Body of pancreas (tissue), 4 donors: ENCODE measurements at regions not wholly inside any gene's neighbourhood (a gene's known extent, or its start where the extent isn't known, plus 50 kb on each side); places are given as distances from the start of the nearest gene placed in this dataset.
A peak's percentile ranks its signal among the peaks of the same experiment; 100 is the strongest.

Experiments
- ATAC-seq: fragments of 150-250 bp; one replicate; pipeline ENCODE4 v1.9.1; 2016
- DNase-seq, 4 donors: peaks; one replicate each; pipeline ENCODE4 v3.0.0-alpha.2; 2019
- H3K27ac ChIP-seq, 4 donors: fragments of 200-600 bp; sonication (generic); 1 replicate in 3 of 4; 2 replicates in 1 of 4; pipeline versions ENCODE4 v1.5.1 to v1.6.1; 2016 to 2019; ENCODE audit warnings: mild to moderate bottlenecking in 1 of 4, mixed read lengths in 1 of 4, moderate library complexity in 1 of 4
- H3K27me3 ChIP-seq, 2 donors: fragments of 200-600 bp; sonication (generic); one replicate each; pipeline ENCODE4 v1.6.0; 2016; ENCODE audit warnings: mild to moderate bottlenecking in 1 of 2
- H3K36me3 ChIP-seq, 2 donors: fragments of 200-600 bp; sonication (generic); replicated peaks in 1 of 2; 2 replicates each; pipeline ENCODE4 v1.5.1; 2016; ENCODE audit warnings: low read depth in 2 of 2; ENCODE audit not compliant: insufficient read depth in 1 of 2
- H3K4me1 ChIP-seq: fragments of 200-600 bp; sonication (generic); one replicate; pipeline ENCODE4 v1.6.0; 2016
- H3K4me3 ChIP-seq, 2 donors: fragments of 200-600 bp; sonication (generic); 1 replicate in 1 of 2; 2 replicates in 1 of 2; pipeline ENCODE4 v1.5.1; 2016 to 2019
- H3K9me3 ChIP-seq, 3 donors: fragments of 200-600 bp; sonication (generic); 1 replicate in 2 of 3; 2 replicates in 1 of 3; pipeline ENCODE4 v1.5.1; 2016
- CTCF ChIP-seq, 7 experiments: fragments of 450-650 bp in 4 of 7; fragments of 200-600 bp in 3 of 7; sonication (generic) in 3 of 7; IDR thresholded peaks; one replicate each; pipeline ENCODE4 v1.5.1; 2016 to 2019; ENCODE audit warnings: antibody characterized with exemption in 7 of 7
- POLR2A ChIP-seq, 3 donors: fragments of 450-650 bp; IDR thresholded peaks; one replicate each; pipeline ENCODE4 v1.6.1; 2016; ENCODE audit warnings: antibody characterized with exemption in 3 of 3, mild to moderate bottlenecking in 2 of 3
- WGBS, 2 donors: methylation state at CpG; one replicate each; pipeline ENCODE4 v1.1.5; 2017; 5-methylcytosine and 5-hydroxymethylcytosine counted together
- intact Hi-C: fragments of 100-400 bp; cut with DNase I; formaldehyde crosslinking; loops from one replicate; pipeline ENCODE4 v1.15.1; 2023

- TF ChIP-seq CTCF (IDR thresholded peaks at IDR 0.05) (no peak), POLR2A (IDR thresholded peaks at IDR 0.05) (no peak)
- Histone ChIP-seq H3K27ac (no peak overlapping the region), H3K9me3 (no peaks in the 10 kb centered on the region), H3K27me3 (no peaks in the 10 kb centered on the region), H3K36me3 (no peaks in the 10 kb centered on the region), H3K4me3 (no peak overlapping the region), H3K4me1 (no peaks in the 10 kb centered on the region)
- intact Hi-C loops = no loop called here
- ATAC-seq (no peak), DNase-seq (no peak)
- WGBS, 2 donors = 85 to 91% methylated on average over 5 of the region's 5 CpGs
Measured at GRCh38 chrX:131745942-131746489, 202.1 kb downstream of the OR13H1 start.

- Histone ChIP-seq H3K4me3 (peak overlapping the region in 1 of 2 donors; percentile 8), H3K27me3 (no peaks in the 10 kb centered on the region), H3K4me1 (no peaks in the 10 kb centered on the region), H3K27ac (peak overlapping the region in 2 of 4 donors; percentile 52 to 76), H3K9me3 (no peaks in the 10 kb centered on the region), H3K36me3 (no peaks in the 10 kb centered on the region)
- TF ChIP-seq POLR2A (IDR thresholded peaks at IDR 0.05) (no peak), CTCF (IDR thresholded peaks at IDR 0.05) (peak in 3 of 7 experiments; percentile 7 to 86 (median 76))
- ATAC-seq = no peak
- intact Hi-C loops = no loop called here
- WGBS, 2 donors = 94 to 97% methylated on average over 9 to 14 of the region's 14 CpGs
- peak in 2 of 4 donors; percentile 87 to 89 for DNase-seq
Measured at GRCh38 chrX:131746491-131746968, 202.7 kb downstream of the OR13H1 start.

GRCh38 chrX:131747173-131747572 lies 203.3 kb downstream of the OR13H1 start:
- no peaks in the 10 kb centered on the region for H3K4me1 ChIP-seq
- peak in 3 of 7 experiments; percentile 18 to 79 (median 78) for TF ChIP-seq CTCF (IDR thresholded peaks at IDR 0.05)
- TF ChIP-seq POLR2A (IDR thresholded peaks at IDR 0.05) = no peak
- H3K36me3 ChIP-seq = no peaks in the 10 kb centered on the region
- intact Hi-C loops = no loop called here
- 82 to 100% methylated on average over 1 to 8 of the region's 9 CpGs for WGBS, 2 donors
- no peaks in the 10 kb centered on the region for H3K27me3 ChIP-seq
- H3K4me3 ChIP-seq = no peak overlapping the region
- peak overlapping the region in 2 of 4 donors; percentile 52 to 76 for H3K27ac ChIP-seq
- ATAC-seq (no peak), DNase-seq (peak in 2 of 4 donors; percentile 85 to 88)
- H3K9me3 ChIP-seq = no peaks in the 10 kb centered on the region

- Histone ChIP-seq H3K27me3 (no peaks in the 10 kb centered on the region), H3K9me3 (no peaks in the 10 kb centered on the region), H3K27ac (peak overlapping the region in 2 of 4 donors; percentile 25 to 71), H3K36me3 (no peaks in the 10 kb centered on the region), H3K4me1 (no peaks in the 10 kb centered on the region), H3K4me3 (no peak overlapping the region)
- ATAC-seq (no peak), DNase-seq (peak in 2 of 4 donors; percentile 90 to 91)
- TF ChIP-seq CTCF (IDR thresholded peaks at IDR 0.05) (peak in 2 of 7 experiments; percentile 27 to 34), POLR2A (IDR thresholded peaks at IDR 0.05) (no peak)
- intact Hi-C loops = no loop called here
- WGBS, 2 donors = 80 to 82% methylated on average over 7 to 13 of the region's 24 CpGs
Measured at GRCh38 chrX:131752493-131753198, 208.8 kb downstream of the OR13H1 start.
